Osteoblast (primary cell): ENCODE measurements at regions not wholly inside any gene's neighbourhood (a gene's known extent, or its start where the extent isn't known, plus 50 kb on each side); places are given as distances from the start of the nearest gene placed in this dataset.

ENCODE experiments used
- DNase-seq: peaks from one replicate; pipeline ENCODE4 v3.0.0; 2011; ENCODE audit warnings: low spot score, mixed read lengths; ENCODE audit not compliant: insufficient read length; ENCODE audit errors: missing footprints
- H2AFZ ChIP-seq: 2 replicates; pipeline ENCODE4 v1.6.0; 2011; ENCODE audit warnings: mild to moderate bottlenecking, low read length
- H3K27ac ChIP-seq: 2 replicates; pipeline ENCODE4 v1.5.1; 2011; ENCODE audit warnings: mild to moderate bottlenecking, low read depth, low read length, moderate library complexity
- H3K27me3 ChIP-seq: 2 replicates; pipeline ENCODE4 v1.6.0; 2012; ENCODE audit warnings: mild to moderate bottlenecking, control low read depth, inconsistent platforms, low read length, moderate library complexity; ENCODE audit not compliant: insufficient read depth
- H3K36me3 ChIP-seq: 2 replicates; pipeline ENCODE4 v1.5.1; 2011; ENCODE audit warnings: mild to moderate bottlenecking, low read length, control low read depth, moderate library complexity; ENCODE audit not compliant: insufficient read depth
- H3K4me1 ChIP-seq: 2 replicates; pipeline ENCODE4 v1.5.1; 2011; ENCODE audit warnings: mild to moderate bottlenecking, low read length, control low read depth, moderate library complexity; ENCODE audit not compliant: insufficient read depth
- H3K4me2 ChIP-seq: 2 replicates; pipeline ENCODE4 v1.6.0; 2011; ENCODE audit warnings: mild to moderate bottlenecking, low read length; ENCODE audit not compliant: insufficient read depth
- H3K4me3 ChIP-seq: fragments of 200-600 bp; sonication (generic); 3 replicates; pipeline ENCODE4 v1.5.1; 2012; ENCODE audit warnings: mild to moderate bottlenecking, low read length, inconsistent platforms; ENCODE audit not compliant: insufficient read depth
- H3K79me2 ChIP-seq: 2 replicates; pipeline ENCODE4 v1.6.0; 2012; ENCODE audit warnings: mild to moderate bottlenecking, low read length, control low read depth, inconsistent platforms; ENCODE audit not compliant: insufficient read depth
- H3K9me3 ChIP-seq: 2 replicates; pipeline ENCODE4 v1.5.1; 2011; ENCODE audit warnings: low read depth, low read length, control low read depth
- H4K20me1 ChIP-seq: 2 replicates; pipeline ENCODE4 v1.6.0; 2012; ENCODE audit warnings: mild to moderate bottlenecking, low read length, control low read depth; ENCODE audit not compliant: insufficient read depth
- TF ChIP-seq, protein P1 (sequence below): IDR thresholded peaks from 2 replicates; pipeline ENCODE4 v1.5.1; 2011; ENCODE audit warnings: mild to moderate bottlenecking, low read depth, low read length, moderate library complexity; ENCODE audit errors: extremely low read depth

DNA sequence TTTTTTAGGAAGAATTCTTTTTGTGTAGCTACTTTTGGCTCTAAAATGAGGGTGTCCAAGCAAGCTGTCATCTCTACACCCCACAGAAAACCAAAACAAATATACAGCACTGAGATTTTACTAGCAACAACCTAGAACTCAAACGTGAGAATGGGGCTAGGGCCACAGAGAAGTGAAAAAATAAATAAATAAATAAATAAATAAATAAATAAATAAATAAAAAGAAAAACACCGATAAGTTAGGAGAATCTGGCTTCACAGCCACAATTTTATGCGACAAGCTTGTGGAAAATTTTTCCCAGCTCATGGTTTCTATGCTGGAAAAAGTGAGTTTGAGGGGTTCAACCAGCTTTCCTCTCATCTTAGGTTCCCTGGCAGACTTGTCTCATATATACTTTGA, 324.6 kb upstream of the TACR3 start:
- H4K20me1 ChIP-seq = no peaks in the 10 kb centered on the region
- H3K27ac ChIP-seq = no peak overlapping the region
- DNase-seq = no peak
- no peaks in the 10 kb centered on the region for H3K79me2 ChIP-seq
- H2AFZ ChIP-seq = no peak overlapping the region
- no peak overlapping the region for H3K4me3 ChIP-seq
- no peaks in the 10 kb centered on the region for H3K9me3 ChIP-seq
- no peaks in the 10 kb centered on the region for H3K4me1 ChIP-seq
- TF ChIP-seq, protein P1, sequence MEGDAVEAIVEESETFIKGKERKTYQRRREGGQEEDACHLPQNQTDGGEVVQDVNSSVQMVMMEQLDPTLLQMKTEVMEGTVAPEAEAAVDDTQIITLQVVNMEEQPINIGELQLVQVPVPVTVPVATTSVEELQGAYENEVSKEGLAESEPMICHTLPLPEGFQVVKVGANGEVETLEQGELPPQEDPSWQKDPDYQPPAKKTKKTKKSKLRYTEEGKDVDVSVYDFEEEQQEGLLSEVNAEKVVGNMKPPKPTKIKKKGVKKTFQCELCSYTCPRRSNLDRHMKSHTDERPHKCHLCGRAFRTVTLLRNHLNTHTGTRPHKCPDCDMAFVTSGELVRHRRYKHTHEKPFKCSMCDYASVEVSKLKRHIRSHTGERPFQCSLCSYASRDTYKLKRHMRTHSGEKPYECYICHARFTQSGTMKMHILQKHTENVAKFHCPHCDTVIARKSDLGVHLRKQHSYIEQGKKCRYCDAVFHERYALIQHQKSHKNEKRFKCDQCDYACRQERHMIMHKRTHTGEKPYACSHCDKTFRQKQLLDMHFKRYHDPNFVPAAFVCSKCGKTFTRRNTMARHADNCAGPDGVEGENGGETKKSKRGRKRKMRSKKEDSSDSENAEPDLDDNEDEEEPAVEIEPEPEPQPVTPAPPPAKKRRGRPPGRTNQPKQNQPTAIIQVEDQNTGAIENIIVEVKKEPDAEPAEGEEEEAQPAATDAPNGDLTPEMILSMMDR = no peak
- no peaks in the 10 kb centered on the region for H3K27me3 ChIP-seq
- no peaks in the 10 kb centered on the region for H3K36me3 ChIP-seq
- H3K4me2 ChIP-seq = no peak overlapping the region

- Histone ChIP-seq H3K79me2 (no peaks in the 10 kb centered on the region), H4K20me1 (no peaks in the 10 kb centered on the region), H2AFZ (no peak overlapping the region), H3K4me3 (no peak overlapping the region), H3K4me2 (no peak overlapping the region), H3K9me3 (no peaks in the 10 kb centered on the region), H3K4me1 (no peaks in the 10 kb centered on the region), H3K27me3 (no peaks in the 10 kb centered on the region), H3K36me3 (no peaks in the 10 kb centered on the region), H3K27ac (no peak overlapping the region)
- TF ChIP-seq, protein P1 = no peak
- no peak for DNase-seq
These were observed 313.1 kb upstream of the TACR3 start for GRCh38 chr4:104032896-104033295.

GRCh38 chr4:104025251-104025650, 305.5 kb upstream of the TACR3 start:
- H3K4me1 ChIP-seq = no peaks in the 10 kb centered on the region

DNA sequence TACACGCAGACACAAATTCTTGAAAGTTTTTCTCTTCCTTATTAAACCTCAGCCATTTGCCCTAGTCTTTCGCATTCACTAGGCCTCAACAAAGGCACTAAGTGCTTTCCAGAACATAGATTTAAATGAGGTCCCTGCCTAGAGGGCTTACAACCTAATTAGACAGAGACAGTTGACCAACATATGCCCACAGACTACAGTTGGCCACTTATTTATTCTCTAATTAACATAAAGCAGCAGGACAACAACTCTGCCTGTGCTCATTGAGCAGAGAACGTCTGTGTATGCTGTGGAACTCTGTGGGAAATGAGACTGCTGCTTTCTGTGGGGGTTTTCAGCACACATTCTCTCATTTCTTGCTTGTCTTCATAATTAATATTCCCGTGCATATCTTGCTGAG, 303.0 kb upstream of the TACR3 start:
- Histone ChIP-seq H3K27me3 (no peaks in the 10 kb centered on the region), H3K27ac (no peak overlapping the region), H3K79me2 (no peaks in the 10 kb centered on the region), H2AFZ (no peak overlapping the region), H3K36me3 (no peaks in the 10 kb centered on the region), H4K20me1 (no peaks in the 10 kb centered on the region), H3K9me3 (no peaks in the 10 kb centered on the region), H3K4me3 (no peak overlapping the region), H3K4me1 (no peaks in the 10 kb centered on the region), H3K4me2 (no peak overlapping the region)
- DNase-seq = no peak
- TF ChIP-seq, protein P1 = no peak

More at GRCh38 chr4:104025251-104025650, 305.5 kb upstream of the TACR3 start:
- no peaks in the 10 kb centered on the region for H3K36me3 ChIP-seq
- H3K4me3 ChIP-seq = no peak overlapping the region
- TF ChIP-seq, protein P1 = no peak
- H4K20me1 ChIP-seq = no peaks in the 10 kb centered on the region
- H3K4me2 ChIP-seq = no peak overlapping the region
- no peak overlapping the region for H2AFZ ChIP-seq
- no peaks in the 10 kb centered on the region for H3K9me3 ChIP-seq
- H3K27me3 ChIP-seq = no peaks in the 10 kb centered on the region
- no peaks in the 10 kb centered on the region for H3K79me2 ChIP-seq
- DNase-seq = no peak
- H3K27ac ChIP-seq = no peak overlapping the region
